ENCODE measurements at regions not wholly inside any gene's neighbourhood (a gene's known extent, or its start where the extent isn't known, plus 50 kb on each side); places are given as distances from the start of the nearest gene placed in this dataset.
A peak's percentile ranks its signal among the peaks of the same experiment; 100 is the strongest.

- no peak for DNase-seq (ENCODE audit: low read depth)
- no peak for TF ChIP-seq CTCF (IDR thresholded peaks at IDR 0.05; ENCODE audit: control insufficient read depth, extremely low read depth, insufficient read depth)
- no peak overlapping the region for H3K4me3 ChIP-seq (ENCODE audit: low read depth, low read length)
Observed at GRCh38 chr2:142307086-142307485, 176.3 kb upstream of the LRP1B start.

GRCh38 chr2:142306131-142306530 lies 175.3 kb upstream of the LRP1B start:
- no peak for TF ChIP-seq CTCF (IDR thresholded peaks at IDR 0.05; ENCODE audit: control insufficient read depth, extremely low read depth, insufficient read depth)
- H3K4me3 ChIP-seq (ENCODE audit: low read depth, low read length): no peak overlapping the region
- DNase-seq (ENCODE audit: low read depth): no peak

- H3K4me3 ChIP-seq (ENCODE audit: low read depth, low read length): no peak overlapping the region
- TF ChIP-seq CTCF (IDR thresholded peaks at IDR 0.05; ENCODE audit: control insufficient read depth, extremely low read depth, insufficient read depth): no peak
- no peak for DNase-seq (ENCODE audit: low read depth)
Observed at GRCh38 chr2:142300517-142300916, 169.7 kb upstream of the LRP1B start.

- TF ChIP-seq CTCF (IDR thresholded peaks at IDR 0.05; ENCODE audit: control insufficient read depth, extremely low read depth, insufficient read depth): no peak
- DNase-seq (ENCODE audit: low read depth): no peak
- H3K4me3 ChIP-seq (ENCODE audit: low read depth, low read length): no peak overlapping the region
Observed at GRCh38 chr2:142299021-142299420, 168.2 kb upstream of the LRP1B start.

- no peak overlapping the region for H3K4me3 ChIP-seq (ENCODE audit: low read depth, low read length)
- no peak for DNase-seq (ENCODE audit: low read depth)
- TF ChIP-seq CTCF (IDR thresholded peaks at IDR 0.05; ENCODE audit: control insufficient read depth, extremely low read depth, insufficient read depth): no peak
Observed at GRCh38 chr2:142294225-142294624, 163.4 kb upstream of the LRP1B start.

GRCh38 chr2:142291969-142292368 lies 161.2 kb upstream of the LRP1B start:
- no peak overlapping the region for H3K4me3 ChIP-seq (ENCODE audit: low read depth, low read length)
- no peak for DNase-seq (ENCODE audit: low read depth)
- no peak for TF ChIP-seq CTCF (IDR thresholded peaks at IDR 0.05; ENCODE audit: control insufficient read depth, extremely low read depth, insufficient read depth)

GRCh38 chr2:142290931-142291330 lies 160.1 kb upstream of the LRP1B start:
- H3K4me3 ChIP-seq (ENCODE audit: low read depth, low read length): no peak overlapping the region
- peak; percentile 75 for DNase-seq (ENCODE audit: low read depth)
- TF ChIP-seq CTCF (IDR thresholded peaks at IDR 0.05; ENCODE audit: control insufficient read depth, extremely low read depth, insufficient read depth): no peak

All from LNCaP clone FGC (cell line).